SU-DHL-6 (cell line): ENCODE measurements at regions not wholly inside any gene's neighbourhood (a gene's known extent, or its start where the extent isn't known, plus 50 kb on each side); places are given as distances from the start of the nearest gene placed in this dataset.

ENCODE experiments used
- H2AFZ ChIP-seq: fragments of 200-600 bp; sonication (generic); 2 replicates; pipeline ENCODE4 v1.6.1; 2014; ENCODE audit warnings: low read depth, mild to moderate bottlenecking, moderate library complexity, mixed read lengths, antibody characterized with exemption, low read length; ENCODE audit not compliant: severe bottlenecking
- H3F3A ChIP-seq: fragments of 200-600 bp; shearing (Covaris generic); 2 replicates; pipeline ENCODE4 v1.6.0; 2016; ENCODE audit warnings: antibody characterized with exemption, mild to moderate bottlenecking; ENCODE audit not compliant: insufficient read depth
- H3K27ac ChIP-seq: fragments of 200-600 bp; sonication (generic); 2 replicates; pipeline ENCODE4 v1.5.1; 2016; ENCODE audit warnings: low read depth, mild to moderate bottlenecking, low read length, moderate library complexity, mixed read lengths
- H3K27me3 ChIP-seq: fragments of 200-600 bp; sonication (generic), shearing (Covaris generic); 2 replicates; pipeline ENCODE4 v1.6.0; 2014; ENCODE audit warnings: mild to moderate bottlenecking, low read length
- H3K36me3 ChIP-seq: fragments of 200-600 bp; sonication (generic); 2 replicates; pipeline ENCODE4 v1.6.1; 2014; ENCODE audit warnings: mild to moderate bottlenecking, low read length, mixed read lengths
- H3K4me2 ChIP-seq: fragments of 300-600, 200-600 bp; shearing (Covaris generic), sonication (generic); 2 replicates; pipeline ENCODE4 v1.6.0; 2014; ENCODE audit warnings: low read length, low read depth, mild to moderate bottlenecking; ENCODE audit not compliant: poor library complexity, severe bottlenecking
- H3K4me3 ChIP-seq: fragments of 200-600 bp; sonication (generic); 2 replicates; pipeline ENCODE4 v1.5.1; 2014; ENCODE audit warnings: antibody characterized with exemption, low read length, mild to moderate bottlenecking, mixed read lengths; ENCODE audit not compliant: insufficient read depth, poor library complexity, severe bottlenecking
- H3K79me2 ChIP-seq: fragments of 200-600 bp; sonication (generic); 2 replicates; pipeline ENCODE4 v1.6.1; 2014; ENCODE audit warnings: mild to moderate bottlenecking, low read length, moderate library complexity; ENCODE audit not compliant: insufficient read depth
- H3K9ac ChIP-seq: fragments of 200-600 bp; sonication (generic); 2 replicates; pipeline ENCODE4 v1.7.0; 2014; ENCODE audit warnings: mild to moderate bottlenecking, low read length
- H3K9me2 ChIP-seq: fragments of 200-600 bp; sonication (generic); replicated peaks from 2 replicates; pipeline ENCODE4 v1.6.1; 2014; ENCODE audit warnings: low read length; ENCODE audit not compliant: insufficient read depth
- H3K9me3 ChIP-seq: fragments of 200-600 bp; sonication (generic); 2 replicates; pipeline ENCODE4 v1.6.1; 2014; ENCODE audit warnings: low read length, mixed read lengths; ENCODE audit not compliant: insufficient read depth
- H4K20me1 ChIP-seq: fragments of 200-600 bp; sonication (generic); 2 replicates; pipeline ENCODE4 v1.6.1; 2014; ENCODE audit warnings: low read depth, mild to moderate bottlenecking, antibody characterized with exemption, low read length, moderate library complexity, mixed read lengths
- EZH2phosphoT487 ChIP-seq: fragments of 200-600 bp; sonication (generic), shearing (Covaris generic); conservative IDR thresholded peaks from 2 replicates; pipeline ENCODE4 v1.6.1; 2018; ENCODE audit warnings: mild to moderate bottlenecking, antibody characterized with exemption, low read length, moderate library complexity, mixed read lengths
- TF ChIP-seq, protein P1 (sequence below): fragments of 200-600 bp; sonication (generic); IDR thresholded peaks from one replicate; pipeline ENCODE4 v1.5.1; 2017; ENCODE audit warnings: antibody characterized with exemption, mild to moderate bottlenecking, low read length, moderate library complexity; ENCODE audit not compliant: insufficient read depth, poor library complexity, severe bottlenecking

DNA sequence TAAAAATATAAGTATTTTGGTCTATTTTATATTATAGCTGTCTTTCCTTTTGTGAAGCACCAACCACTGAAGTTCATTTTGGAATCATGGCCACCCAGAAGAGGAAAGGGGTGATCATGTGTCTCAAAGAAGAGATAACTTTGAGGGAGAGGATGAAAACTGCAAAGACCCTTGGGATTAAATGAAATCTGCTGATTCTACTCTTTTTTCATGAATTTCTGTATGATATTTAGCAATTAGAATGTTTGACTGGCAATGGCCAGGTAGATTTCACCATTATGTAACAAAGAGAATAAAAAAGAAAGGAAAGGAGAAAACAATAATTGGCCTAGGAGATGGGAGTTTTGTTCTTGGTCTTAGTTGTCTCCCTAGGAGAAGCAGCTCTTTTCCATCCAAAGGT lies 350.8 kb downstream of the EMP1 start:
- no peaks in the 10 kb centered on the region for H3K27me3 ChIP-seq
- no peak for TF ChIP-seq EZH2phosphoT487
- TF ChIP-seq, protein P1, sequence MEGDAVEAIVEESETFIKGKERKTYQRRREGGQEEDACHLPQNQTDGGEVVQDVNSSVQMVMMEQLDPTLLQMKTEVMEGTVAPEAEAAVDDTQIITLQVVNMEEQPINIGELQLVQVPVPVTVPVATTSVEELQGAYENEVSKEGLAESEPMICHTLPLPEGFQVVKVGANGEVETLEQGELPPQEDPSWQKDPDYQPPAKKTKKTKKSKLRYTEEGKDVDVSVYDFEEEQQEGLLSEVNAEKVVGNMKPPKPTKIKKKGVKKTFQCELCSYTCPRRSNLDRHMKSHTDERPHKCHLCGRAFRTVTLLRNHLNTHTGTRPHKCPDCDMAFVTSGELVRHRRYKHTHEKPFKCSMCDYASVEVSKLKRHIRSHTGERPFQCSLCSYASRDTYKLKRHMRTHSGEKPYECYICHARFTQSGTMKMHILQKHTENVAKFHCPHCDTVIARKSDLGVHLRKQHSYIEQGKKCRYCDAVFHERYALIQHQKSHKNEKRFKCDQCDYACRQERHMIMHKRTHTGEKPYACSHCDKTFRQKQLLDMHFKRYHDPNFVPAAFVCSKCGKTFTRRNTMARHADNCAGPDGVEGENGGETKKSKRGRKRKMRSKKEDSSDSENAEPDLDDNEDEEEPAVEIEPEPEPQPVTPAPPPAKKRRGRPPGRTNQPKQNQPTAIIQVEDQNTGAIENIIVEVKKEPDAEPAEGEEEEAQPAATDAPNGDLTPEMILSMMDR = no peak
- no peaks in the 10 kb centered on the region for H3K79me2 ChIP-seq
- H3K9me3 ChIP-seq = no peaks in the 10 kb centered on the region
- H3K9ac ChIP-seq = no peak overlapping the region
- no peak overlapping the region for H2AFZ ChIP-seq
- H3K4me3 ChIP-seq = no peak overlapping the region
- H4K20me1 ChIP-seq = no peaks in the 10 kb centered on the region
- H3F3A ChIP-seq = no peaks in the 10 kb centered on the region
- no peaks in the 10 kb centered on the region for H3K9me2 ChIP-seq
- H3K36me3 ChIP-seq = no peaks in the 10 kb centered on the region
- H3K4me2 ChIP-seq = no peak overlapping the region
- no peak overlapping the region for H3K27ac ChIP-seq

DNA sequence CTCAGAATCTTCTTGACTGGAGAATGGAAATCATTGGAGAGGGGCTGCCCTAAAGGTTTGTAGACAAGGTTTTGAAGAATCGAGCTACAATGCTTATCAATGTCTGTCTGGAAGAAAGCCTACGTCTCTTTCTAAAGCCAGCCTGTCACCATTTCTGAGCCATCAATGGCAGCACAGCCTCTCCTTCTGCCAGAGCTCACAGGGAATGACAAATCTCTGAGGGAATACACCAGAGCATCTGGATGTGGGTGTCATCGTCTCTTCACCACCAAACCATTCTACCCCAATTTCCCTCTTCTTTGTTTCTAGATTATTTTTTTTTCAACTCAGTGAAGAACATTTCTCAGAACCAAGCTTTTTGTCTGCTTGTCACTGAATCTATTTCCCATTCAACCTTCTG lies 349.7 kb downstream of the EMP1 start:
- H3K27me3 ChIP-seq = no peaks in the 10 kb centered on the region

GRCh38 chr12:13539051-13539450 lies 342.5 kb downstream of the EMP1 start:
- Histone ChIP-seq H3K4me2 (no peak overlapping the region), H3K27me3 (no peaks in the 10 kb centered on the region), H3K9me2 (no peaks in the 10 kb centered on the region), H3K27ac (no peak overlapping the region), H2AFZ (no peak overlapping the region), H3K79me2 (no peaks in the 10 kb centered on the region), H3K36me3 (no peaks in the 10 kb centered on the region), H3K4me3 (no peak overlapping the region), H3F3A (no peaks in the 10 kb centered on the region), H3K9me3 (no peaks in the 10 kb centered on the region), H3K9ac (no peak overlapping the region), H4K20me1 (no peaks in the 10 kb centered on the region)
- TF ChIP-seq, protein P1 = no peak
- no peak for TF ChIP-seq EZH2phosphoT487

More for the DNA sequence above, 349.7 kb downstream of the EMP1 start:
- H3K9me2 ChIP-seq = no peaks in the 10 kb centered on the region
- no peak overlapping the region for H3K4me3 ChIP-seq
- H3K36me3 ChIP-seq = no peaks in the 10 kb centered on the region
- H3K9me3 ChIP-seq = no peaks in the 10 kb centered on the region
- H3K9ac ChIP-seq = no peak overlapping the region
- no peaks in the 10 kb centered on the region for H3F3A ChIP-seq
- H4K20me1 ChIP-seq = no peaks in the 10 kb centered on the region
- no peak overlapping the region for H3K4me2 ChIP-seq
- no peak overlapping the region for H3K27ac ChIP-seq
- H2AFZ ChIP-seq = no peak overlapping the region
- H3K79me2 ChIP-seq = no peaks in the 10 kb centered on the region
- no peak for TF ChIP-seq EZH2phosphoT487
- TF ChIP-seq, protein P1 = no peak

GRCh38 chr12:13538136-13538535 lies 341.6 kb downstream of the EMP1 start:
- TF ChIP-seq, protein P1 = no peak
- TF ChIP-seq EZH2phosphoT487 = no peak
- no peak overlapping the region for H3K9ac ChIP-seq
- H2AFZ ChIP-seq = no peak overlapping the region
- H3K27me3 ChIP-seq = no peaks in the 10 kb centered on the region
- H3F3A ChIP-seq = no peaks in the 10 kb centered on the region
- H3K4me3 ChIP-seq = no peak overlapping the region
- H3K9me2 ChIP-seq = no peaks in the 10 kb centered on the region
- no peaks in the 10 kb centered on the region for H4K20me1 ChIP-seq
- H3K4me2 ChIP-seq = no peak overlapping the region
- no peaks in the 10 kb centered on the region for H3K36me3 ChIP-seq
- H3K27ac ChIP-seq = no peak overlapping the region
- H3K79me2 ChIP-seq = no peaks in the 10 kb centered on the region
- no peaks in the 10 kb centered on the region for H3K9me3 ChIP-seq
